ENCODE measurements at regions not wholly inside any gene's neighbourhood (a gene's known extent, or its start where the extent isn't known, plus 50 kb on each side); places are given as distances from the start of the nearest gene placed in this dataset.
A peak's percentile ranks its signal among the peaks of the same experiment; 100 is the strongest.

DNA sequence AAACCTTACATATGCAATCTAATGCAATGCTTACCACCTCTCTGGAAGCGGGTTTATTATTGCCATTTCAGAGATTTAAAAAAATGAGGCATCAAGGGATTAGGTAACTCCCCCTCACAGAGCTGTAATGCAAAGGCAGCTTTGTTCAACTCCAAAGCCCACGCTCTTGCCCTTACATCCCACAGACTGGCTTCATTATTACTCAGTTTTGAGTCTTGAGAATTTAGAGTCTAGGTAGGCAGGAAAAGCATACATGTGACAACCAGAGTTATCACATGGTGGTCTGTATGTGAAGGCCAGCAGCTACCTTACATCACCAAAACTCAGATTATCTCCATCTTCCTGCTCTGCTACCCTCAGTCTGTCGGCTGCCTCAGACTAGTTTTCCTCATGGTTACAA is 326.9 kb downstream of the UACA start:
- ATAC-seq = no peak
- Histone ChIP-seq H3K27ac (no peak overlapping the region), H3K4me3 (no peak overlapping the region), H3K4me1 (no peaks in the 10 kb centered on the region), H3K9me3 (no peaks in the 10 kb centered on the region), H3K36me3 (no peaks in the 10 kb centered on the region), H3K27me3 (no peaks in the 10 kb centered on the region)
- TF ChIP-seq, protein P1, sequence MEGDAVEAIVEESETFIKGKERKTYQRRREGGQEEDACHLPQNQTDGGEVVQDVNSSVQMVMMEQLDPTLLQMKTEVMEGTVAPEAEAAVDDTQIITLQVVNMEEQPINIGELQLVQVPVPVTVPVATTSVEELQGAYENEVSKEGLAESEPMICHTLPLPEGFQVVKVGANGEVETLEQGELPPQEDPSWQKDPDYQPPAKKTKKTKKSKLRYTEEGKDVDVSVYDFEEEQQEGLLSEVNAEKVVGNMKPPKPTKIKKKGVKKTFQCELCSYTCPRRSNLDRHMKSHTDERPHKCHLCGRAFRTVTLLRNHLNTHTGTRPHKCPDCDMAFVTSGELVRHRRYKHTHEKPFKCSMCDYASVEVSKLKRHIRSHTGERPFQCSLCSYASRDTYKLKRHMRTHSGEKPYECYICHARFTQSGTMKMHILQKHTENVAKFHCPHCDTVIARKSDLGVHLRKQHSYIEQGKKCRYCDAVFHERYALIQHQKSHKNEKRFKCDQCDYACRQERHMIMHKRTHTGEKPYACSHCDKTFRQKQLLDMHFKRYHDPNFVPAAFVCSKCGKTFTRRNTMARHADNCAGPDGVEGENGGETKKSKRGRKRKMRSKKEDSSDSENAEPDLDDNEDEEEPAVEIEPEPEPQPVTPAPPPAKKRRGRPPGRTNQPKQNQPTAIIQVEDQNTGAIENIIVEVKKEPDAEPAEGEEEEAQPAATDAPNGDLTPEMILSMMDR (IDR thresholded peaks at IDR 0.05) = no peak
- 89 to 97% methylated on average over 3 of the region's 3 CpGs for whole genome bisulfite sequencing, 2 donors
- DNase-seq = no peak
- no peak for FAIRE-seq
- intact Hi-C loops (cut with DNase I) = no loop called here

DNA sequence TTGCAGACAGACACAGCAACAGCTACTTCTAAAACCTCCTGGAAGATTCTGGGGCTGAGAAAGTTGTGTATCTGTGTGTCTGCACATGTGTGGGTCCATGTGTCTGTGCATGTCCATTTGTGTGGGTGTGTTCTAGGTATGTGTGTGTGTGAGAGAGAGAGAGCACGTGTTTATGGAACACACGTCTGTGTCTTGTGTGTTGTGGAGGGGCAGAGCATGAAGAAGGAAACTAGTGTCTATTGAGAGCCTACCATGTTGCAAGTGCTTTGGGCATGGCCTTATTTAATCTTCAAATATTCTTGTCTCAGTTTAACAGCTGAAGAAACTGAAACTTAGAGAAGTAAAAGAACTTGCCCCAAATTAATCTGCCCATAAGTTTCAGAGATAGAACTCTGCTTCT is 327.5 kb downstream of the UACA start:
- no peak for ATAC-seq
- Histone ChIP-seq H3K27ac (no peak overlapping the region), H3K4me1 (no peaks in the 10 kb centered on the region), H3K27me3 (no peaks in the 10 kb centered on the region), H3K9me3 (no peaks in the 10 kb centered on the region), H3K4me3 (no peak overlapping the region), H3K36me3 (no peaks in the 10 kb centered on the region)
- DNase-seq = no peak
- intact Hi-C loops (cut with DNase I) = no loop called here
- FAIRE-seq = no peak
- TF ChIP-seq, protein P1 (IDR thresholded peaks at IDR 0.05) = no peak
- 85 to 95% methylated on average over 2 of the region's 2 CpGs for WGBS, 2 donors

DNA sequence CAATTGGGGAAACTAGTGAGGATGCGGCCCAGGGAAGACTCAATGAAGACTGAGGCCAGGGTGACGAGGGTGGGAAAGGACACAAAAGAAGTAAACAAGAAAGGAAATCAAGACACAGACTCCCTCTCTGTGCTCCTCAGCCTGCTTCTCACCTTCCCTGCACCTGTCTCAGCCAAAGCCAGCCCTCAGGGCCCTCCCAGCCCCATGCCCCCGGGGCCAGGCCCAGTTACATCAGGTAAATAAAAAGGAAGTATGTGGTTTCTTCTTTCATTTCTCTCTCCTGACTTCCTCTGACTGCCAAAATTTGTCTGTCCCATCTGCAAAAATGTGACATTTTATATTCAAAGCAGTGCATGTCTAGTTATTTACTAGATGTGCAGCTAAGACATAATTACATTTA is 328.0 kb downstream of the UACA start:
- 83 to 86% methylated on average over 3 of the region's 3 CpGs for WGBS, 2 donors
- ATAC-seq (peak in 1 of 4 donors; percentile 23), FAIRE-seq (no peak), DNase-seq (no peak)
- no peaks in the 10 kb centered on the region for H3K36me3 ChIP-seq
- no peaks in the 10 kb centered on the region for H3K4me1 ChIP-seq
- no peak overlapping the region for H3K27ac ChIP-seq
- no peaks in the 10 kb centered on the region for H3K27me3 ChIP-seq
- intact Hi-C loops (cut with DNase I) = no loop called here
- no peak overlapping the region for H3K4me3 ChIP-seq
- TF ChIP-seq, protein P1 (IDR thresholded peaks at IDR 0.05) = no peak
- H3K9me3 ChIP-seq = no peaks in the 10 kb centered on the region

DNA sequence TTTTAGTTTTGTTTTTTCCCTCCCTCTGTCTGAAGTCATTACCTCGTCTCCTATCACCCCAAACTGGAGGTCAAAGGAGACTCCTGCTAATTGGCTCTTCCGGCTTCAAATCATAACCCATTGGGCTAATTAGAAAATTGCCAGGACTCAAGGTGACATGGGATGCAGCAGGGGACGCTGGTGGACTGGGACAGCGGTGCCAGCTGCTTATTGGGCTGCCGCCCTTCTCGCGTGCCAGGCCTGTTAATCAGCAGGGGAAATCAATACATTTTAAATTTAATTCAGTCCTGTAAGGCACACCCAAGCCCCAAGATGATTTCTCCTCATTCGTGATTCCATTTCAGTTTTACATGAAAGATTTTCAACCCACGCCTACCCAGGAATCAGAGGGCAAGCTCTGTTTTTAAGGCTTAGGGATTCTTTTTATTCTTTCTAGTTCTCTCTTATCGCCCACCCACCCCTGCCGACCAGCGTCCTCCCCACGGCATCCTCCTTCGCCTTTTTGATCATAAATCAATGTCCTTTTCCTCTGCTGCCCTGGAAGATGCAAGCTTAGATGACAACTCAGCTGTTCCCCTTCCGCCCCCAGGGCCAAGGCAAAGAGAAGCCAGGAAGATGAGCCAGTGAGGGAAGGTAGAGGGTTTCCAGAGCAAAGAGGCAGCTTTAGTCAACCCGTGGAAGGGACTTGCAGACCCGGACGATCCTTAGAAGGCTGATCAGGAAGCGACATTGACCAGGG is 329.6 kb downstream of the UACA start:
- ATAC-seq (peak in 2 of 4 donors; percentile 21 to 59), DNase-seq (no peak)
- no peak overlapping the region for H3K27ac ChIP-seq

More for the DNA sequence above, 329.6 kb downstream of the UACA start:
- H3K4me1 ChIP-seq = no peaks in the 10 kb centered on the region
- intact Hi-C loops (cut with DNase I) = no loop called here
- FAIRE-seq = no peak
- no peaks in the 10 kb centered on the region for H3K27me3 ChIP-seq
- H3K9me3 ChIP-seq = no peaks in the 10 kb centered on the region
- no peak overlapping the region for H3K4me3 ChIP-seq
- TF ChIP-seq, protein P1 (IDR thresholded peaks at IDR 0.05) = no peak
- H3K36me3 ChIP-seq = no peaks in the 10 kb centered on the region
- WGBS, 2 donors = 54 to 60% methylated on average over 19 of the region's 19 CpGs
